T-helper 1 cell treated with Interleukin-12 subunit alpha and Interleukin-12 subunit beta and Interleukin-4 antibody, amounts not matched to agents 30 μg/mL and 1 μg/mL, for 36 hours (primary cell): ENCODE measurements at regions not wholly inside any gene's neighbourhood (a gene's known extent, or its start where the extent isn't known, plus 50 kb on each side); places are given as distances from the start of the nearest gene placed in this dataset.
"Not testable (repeated sequence)": the region's sequence is repeated elsewhere in the genome, so short reads cannot be mapped to it uniquely, and the experiment has no call there.

Experiments
- H3K27ac Mint-ChIP-seq: one replicate; pipeline ENCODE4 v1.8.0; 2021; ENCODE audit warnings: mild to moderate bottlenecking, mixed read lengths
- H3K27me3 Mint-ChIP-seq: one replicate; pipeline ENCODE4 v1.8.0; 2021; ENCODE audit warnings: low read depth, mixed read lengths
- H3K36me3 Mint-ChIP-seq: one replicate; pipeline ENCODE4 v1.8.0; 2021; ENCODE audit warnings: low read depth, mixed read lengths
- H3K4me1 Mint-ChIP-seq: one replicate; pipeline ENCODE4 v1.8.0; 2021; ENCODE audit warnings: low read depth, mixed read lengths
- H3K4me3 Mint-ChIP-seq: one replicate; pipeline ENCODE4 v1.8.0; 2021; ENCODE audit warnings: mild to moderate bottlenecking, moderate library complexity, mixed read lengths
- H3K9me3 Mint-ChIP-seq: one replicate; pipeline ENCODE4 v1.8.0; 2021; ENCODE audit warnings: mixed read lengths

DNA sequence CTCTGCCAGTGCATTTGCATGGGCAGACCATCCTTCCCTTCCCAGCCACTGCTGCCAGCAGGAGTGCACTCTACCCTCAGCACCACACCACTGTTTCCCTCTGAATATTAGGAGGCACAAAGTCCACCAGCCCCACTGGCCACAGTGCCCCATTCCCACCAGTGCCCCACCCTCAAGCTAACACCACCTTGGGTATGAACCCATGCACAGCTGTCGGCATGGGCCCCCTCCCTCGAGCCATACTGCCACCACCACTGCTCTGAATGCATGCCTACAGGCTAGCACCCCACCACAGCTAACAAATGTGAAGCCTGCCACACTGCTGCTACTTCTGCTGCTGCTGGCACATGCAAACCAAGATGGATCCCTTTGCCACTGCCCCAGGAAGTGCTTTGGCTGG lies 810.4 kb downstream of the TRAM1L1 start:
- no peaks in the 10 kb centered on the region for H3K27me3 Mint-ChIP-seq
- no peaks in the 10 kb centered on the region for H3K4me1 Mint-ChIP-seq
- H3K9me3 Mint-ChIP-seq: no peaks in the 10 kb centered on the region
- H3K27ac Mint-ChIP-seq: no peak overlapping the region
- H3K36me3 Mint-ChIP-seq: no peaks in the 10 kb centered on the region
- no peak overlapping the region for H3K4me3 Mint-ChIP-seq

DNA sequence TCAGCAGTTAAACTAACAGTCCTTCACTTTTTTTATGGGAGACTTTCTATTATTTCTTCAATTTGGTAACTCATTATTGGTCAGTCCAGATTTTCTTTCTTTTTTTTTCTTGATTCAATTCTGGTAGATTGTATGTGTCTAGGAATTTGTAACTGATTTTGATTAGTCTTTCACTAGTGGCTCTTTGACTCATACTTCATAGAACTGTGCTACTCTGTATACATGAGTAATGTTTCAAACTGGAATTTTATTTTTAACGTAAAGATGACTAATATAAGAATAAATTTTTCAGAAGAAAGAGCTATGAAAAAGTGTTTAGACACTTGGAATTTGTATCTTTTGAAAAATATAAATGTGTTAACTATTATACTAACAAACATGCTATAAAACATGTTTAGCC lies 813.0 kb downstream of the TRAM1L1 start:
- H3K36me3 Mint-ChIP-seq: no peaks in the 10 kb centered on the region
- H3K4me3 Mint-ChIP-seq: no peak overlapping the region
- no peaks in the 10 kb centered on the region for H3K27me3 Mint-ChIP-seq
- no peaks in the 10 kb centered on the region for H3K4me1 Mint-ChIP-seq
- no peak overlapping the region for H3K27ac Mint-ChIP-seq
- H3K9me3 Mint-ChIP-seq: no peaks in the 10 kb centered on the region

DNA sequence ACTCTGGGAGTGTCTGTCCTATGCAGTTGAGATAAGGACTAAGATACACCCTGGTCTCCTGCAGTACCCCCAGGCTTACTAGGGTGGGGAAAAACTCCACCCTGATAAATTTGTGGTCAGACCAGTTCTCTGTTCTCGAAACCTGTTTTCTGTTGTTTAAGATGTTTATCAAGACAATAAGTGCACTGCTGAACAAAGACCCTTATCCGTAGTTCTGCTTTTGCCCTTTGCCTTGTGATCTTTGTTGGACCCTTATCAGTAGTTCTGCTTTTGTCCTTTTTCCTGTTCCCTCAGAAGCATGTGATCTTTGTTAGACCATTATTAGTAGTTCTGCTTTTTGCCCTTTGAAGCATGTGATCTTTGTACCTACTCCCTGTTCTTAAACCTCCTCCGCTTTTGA lies 824.4 kb downstream of the TRAM1L1 start:
- H3K27ac Mint-ChIP-seq, H3K27me3 Mint-ChIP-seq, H3K4me1 Mint-ChIP-seq, H3K4me3 Mint-ChIP-seq, H3K36me3 Mint-ChIP-seq: not testable (repeated sequence)
- peaks cover 22% of the 10 kb centered on the region for H3K9me3 Mint-ChIP-seq

DNA sequence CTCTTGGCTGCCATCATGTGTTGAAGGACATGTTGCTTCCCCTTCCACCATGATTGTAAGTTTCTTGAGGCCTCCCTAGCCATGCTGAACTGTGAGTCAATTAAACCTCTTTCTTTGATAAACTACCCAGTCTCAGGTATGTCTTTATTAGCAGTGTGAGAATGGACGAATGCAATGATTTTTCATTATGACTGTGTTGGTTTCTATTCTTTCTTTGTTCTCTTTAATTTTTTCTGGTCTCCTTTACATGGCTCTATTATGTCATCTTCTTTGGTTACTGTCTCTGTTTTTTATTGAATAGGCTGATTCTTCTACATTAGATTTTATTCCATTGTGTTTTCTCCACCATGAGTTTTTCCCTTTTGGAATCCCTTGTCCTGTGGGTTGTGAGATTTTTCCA lies 840.6 kb downstream of the TRAM1L1 start:
- Mint-ChIP-seq H3K27ac (no peak overlapping the region), H3K9me3 (no peaks in the 10 kb centered on the region), H3K4me1 (no peaks in the 10 kb centered on the region), H3K36me3 (no peaks in the 10 kb centered on the region), H3K4me3 (no peak overlapping the region), H3K27me3 (no peaks in the 10 kb centered on the region)

DNA sequence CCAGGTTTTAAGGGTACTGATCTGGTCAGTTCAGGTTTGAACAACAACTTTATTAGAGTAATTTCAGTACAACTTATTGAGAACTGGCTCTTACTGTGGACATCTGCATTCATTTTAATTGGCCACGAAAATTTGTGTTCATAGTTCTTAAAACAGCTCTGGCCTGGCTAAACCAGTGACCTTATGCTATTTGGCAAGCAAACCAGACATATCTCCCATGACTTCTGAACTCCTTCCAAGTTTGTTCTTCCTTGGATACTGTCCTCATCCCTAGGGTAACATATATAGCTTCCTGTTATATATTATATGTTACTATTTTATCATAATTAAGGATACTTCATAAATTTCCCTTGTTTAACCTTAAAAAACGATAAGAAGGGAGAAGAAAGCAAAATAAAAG lies 841.9 kb downstream of the TRAM1L1 start:
- no peaks in the 10 kb centered on the region for H3K36me3 Mint-ChIP-seq
- H3K4me3 Mint-ChIP-seq: no peak overlapping the region
- H3K27ac Mint-ChIP-seq: no peak overlapping the region
- no peaks in the 10 kb centered on the region for H3K9me3 Mint-ChIP-seq
- H3K4me1 Mint-ChIP-seq: no peaks in the 10 kb centered on the region
- no peaks in the 10 kb centered on the region for H3K27me3 Mint-ChIP-seq

DNA sequence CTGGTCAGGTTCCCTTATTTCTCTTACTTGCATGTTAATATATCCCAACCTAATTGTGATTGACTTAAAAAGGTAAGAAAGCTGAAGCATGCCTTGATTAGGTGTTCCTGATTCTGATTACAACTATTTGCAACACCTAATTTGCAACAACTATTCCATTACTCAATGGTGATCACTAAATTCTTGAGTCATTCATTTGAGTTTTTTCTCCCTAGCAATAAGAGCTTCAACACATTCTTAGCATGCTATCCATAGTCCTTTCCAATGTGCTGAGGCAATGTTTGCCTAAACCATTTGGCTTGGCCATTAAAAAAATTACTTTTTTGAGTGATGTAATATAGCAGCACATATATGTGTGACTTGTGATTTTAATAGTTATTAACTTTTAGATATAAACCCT lies 851.4 kb downstream of the TRAM1L1 start:
- Mint-ChIP-seq H3K27ac (no peak overlapping the region), H3K9me3 (no peaks in the 10 kb centered on the region), H3K27me3 (no peaks in the 10 kb centered on the region), H3K4me1 (no peaks in the 10 kb centered on the region), H3K36me3 (no peaks in the 10 kb centered on the region), H3K4me3 (no peak overlapping the region)

DNA sequence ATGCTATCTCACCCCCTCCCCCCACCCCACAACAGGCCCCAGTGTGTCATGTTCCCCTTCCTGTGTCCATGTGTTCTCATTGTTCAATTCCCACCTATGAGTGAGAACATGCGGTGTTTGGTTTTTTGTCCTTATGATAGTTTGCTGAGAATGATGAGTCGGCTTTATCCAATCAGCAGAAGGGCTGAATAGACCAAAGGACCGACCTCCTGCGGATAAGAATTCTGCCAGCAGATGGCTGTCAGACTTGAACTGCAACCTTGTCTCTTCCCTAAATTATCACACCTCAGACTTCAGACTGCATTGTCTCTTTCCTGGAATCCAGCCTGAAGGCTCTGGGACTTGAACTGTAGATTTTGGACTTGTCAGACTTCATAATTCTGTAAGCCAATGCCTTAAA lies 853.4 kb downstream of the TRAM1L1 start:
- not testable (repeated sequence) for H3K36me3 Mint-ChIP-seq, H3K27ac Mint-ChIP-seq, H3K4me1 Mint-ChIP-seq, H3K9me3 Mint-ChIP-seq, H3K4me3 Mint-ChIP-seq, H3K27me3 Mint-ChIP-seq

DNA sequence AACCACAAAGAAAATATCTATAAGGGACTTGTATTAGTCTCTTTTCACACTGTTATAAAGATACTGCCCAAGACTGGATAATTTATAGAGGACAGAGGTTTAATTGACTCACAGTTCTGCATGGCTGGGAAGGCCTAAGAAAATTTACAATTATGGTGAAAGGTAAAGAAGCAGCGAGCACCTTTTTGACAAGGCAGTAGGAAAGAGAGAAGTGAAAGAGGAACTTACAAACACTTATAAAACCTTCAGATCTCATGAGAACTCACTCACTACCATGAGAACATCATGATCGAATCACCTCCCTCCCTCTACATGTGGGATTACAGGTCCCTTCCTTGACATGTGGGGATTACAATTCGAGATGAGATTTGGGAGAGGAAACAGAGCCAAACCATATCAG lies 856.0 kb downstream of the TRAM1L1 start:
- Mint-ChIP-seq H3K27ac (no peak overlapping the region), H3K9me3 (no peaks in the 10 kb centered on the region), H3K4me3 (no peak overlapping the region), H3K4me1 (no peaks in the 10 kb centered on the region), H3K36me3 (no peaks in the 10 kb centered on the region), H3K27me3 (no peaks in the 10 kb centered on the region)

DNA sequence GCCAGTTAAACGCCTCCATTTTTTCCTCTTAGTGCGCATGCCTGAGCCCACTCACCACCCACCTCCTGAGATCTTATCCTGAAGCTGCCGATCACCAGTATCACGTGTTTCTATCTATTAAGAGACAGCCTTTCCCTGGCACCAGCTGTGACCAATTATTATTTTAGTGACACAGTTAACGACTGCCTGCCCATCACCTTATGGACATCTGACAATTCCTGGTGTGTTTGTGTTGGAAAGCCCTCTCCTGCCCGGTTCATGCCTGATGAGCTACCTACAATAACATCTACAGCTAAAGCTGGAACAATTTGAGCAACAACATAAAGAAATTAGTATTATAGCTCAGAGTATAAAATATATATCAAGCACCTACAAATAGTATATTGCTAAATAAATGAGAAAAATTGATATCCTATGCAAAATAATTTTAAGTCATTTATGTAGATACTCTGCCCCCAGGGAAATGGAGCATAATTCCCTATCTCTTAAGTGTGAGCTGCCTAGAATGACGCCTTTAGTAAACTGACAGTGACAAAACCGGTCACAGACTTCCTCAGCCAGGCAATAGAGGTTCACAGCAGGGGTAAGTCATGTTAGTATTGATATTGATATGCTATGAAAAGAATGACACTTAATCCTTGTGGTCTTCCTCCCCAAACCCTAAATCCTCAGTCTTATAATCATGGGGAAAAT lies 862.2 kb downstream of the TRAM1L1 start:
- no peaks in the 10 kb centered on the region for H3K27me3 Mint-ChIP-seq
- no peak overlapping the region for H3K4me3 Mint-ChIP-seq
- H3K27ac Mint-ChIP-seq: no peak overlapping the region
- no peaks in the 10 kb centered on the region for H3K36me3 Mint-ChIP-seq
- H3K4me1 Mint-ChIP-seq: no peaks in the 10 kb centered on the region
- no peaks in the 10 kb centered on the region for H3K9me3 Mint-ChIP-seq

DNA sequence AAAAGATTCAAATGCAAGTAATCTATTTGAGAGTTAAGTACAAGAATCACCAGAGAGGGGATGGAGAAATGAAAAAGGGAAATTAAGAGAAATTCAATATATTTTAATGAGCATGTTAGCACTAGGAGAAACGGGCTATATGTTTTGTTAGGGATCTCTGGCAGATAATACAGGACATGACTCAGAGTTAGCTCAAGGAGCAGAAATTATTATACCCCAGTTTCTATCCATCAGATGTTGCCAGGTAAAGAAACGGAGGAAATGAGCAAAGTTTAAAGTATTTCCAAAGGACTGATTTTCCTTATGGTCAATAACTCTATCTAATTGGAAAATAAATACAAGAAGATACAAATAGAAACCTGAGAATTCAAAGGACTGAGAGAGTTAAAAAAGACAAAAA lies 867.6 kb downstream of the TRAM1L1 start:
- Mint-ChIP-seq H3K27me3 (no peaks in the 10 kb centered on the region), H3K36me3 (no peaks in the 10 kb centered on the region), H3K27ac (no peak overlapping the region), H3K4me3 (no peak overlapping the region), H3K9me3 (peaks cover 3% of the 10 kb centered on the region), H3K4me1 (no peaks in the 10 kb centered on the region)

DNA sequence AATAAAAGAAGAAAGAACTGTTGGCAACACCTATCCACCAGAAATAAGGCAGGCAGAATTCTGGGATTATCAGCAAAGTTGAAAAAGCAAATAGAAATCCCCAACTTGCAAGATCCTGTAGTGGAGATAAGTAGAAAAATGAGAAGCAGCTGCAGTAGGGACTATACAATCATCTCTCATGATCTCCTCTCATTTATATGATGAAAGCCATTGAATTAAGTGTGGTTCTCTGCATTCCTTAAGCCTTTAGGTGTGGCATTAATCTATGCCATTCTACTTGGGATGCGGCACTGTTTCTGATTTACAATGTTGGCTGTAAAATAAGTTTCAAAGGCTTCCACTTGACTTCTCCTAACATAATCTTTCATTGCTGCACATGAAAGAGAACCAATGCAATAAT lies 869.8 kb downstream of the TRAM1L1 start:
- Mint-ChIP-seq H3K36me3 (no peaks in the 10 kb centered on the region), H3K27ac (no peak overlapping the region), H3K9me3 (peaks cover 3% of the 10 kb centered on the region), H3K27me3 (no peaks in the 10 kb centered on the region), H3K4me1 (no peaks in the 10 kb centered on the region), H3K4me3 (no peak overlapping the region)

DNA sequence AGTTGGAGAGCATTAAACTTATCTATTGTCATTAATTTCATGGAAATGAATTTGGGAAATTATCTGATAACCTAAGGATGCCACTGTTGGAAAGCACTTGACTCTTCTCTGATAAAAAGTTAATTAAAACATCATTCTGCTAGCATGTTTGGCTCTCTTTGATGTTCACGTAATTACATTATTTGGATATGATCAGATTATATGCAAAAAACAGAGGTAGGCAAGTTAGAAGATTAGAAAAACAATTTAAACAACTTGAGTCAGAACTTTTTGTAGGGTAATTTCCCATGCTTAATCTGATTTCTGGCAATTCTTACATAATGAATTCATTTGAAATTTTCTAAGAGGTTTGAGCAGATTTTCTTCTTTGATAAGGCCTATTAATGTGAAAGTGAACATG lies 882.9 kb downstream of the TRAM1L1 start:
- Mint-ChIP-seq H3K4me3 (no peak overlapping the region), H3K27ac (no peak overlapping the region), H3K4me1 (no peaks in the 10 kb centered on the region), H3K9me3 (no peaks in the 10 kb centered on the region), H3K36me3 (no peaks in the 10 kb centered on the region), H3K27me3 (no peaks in the 10 kb centered on the region)

DNA sequence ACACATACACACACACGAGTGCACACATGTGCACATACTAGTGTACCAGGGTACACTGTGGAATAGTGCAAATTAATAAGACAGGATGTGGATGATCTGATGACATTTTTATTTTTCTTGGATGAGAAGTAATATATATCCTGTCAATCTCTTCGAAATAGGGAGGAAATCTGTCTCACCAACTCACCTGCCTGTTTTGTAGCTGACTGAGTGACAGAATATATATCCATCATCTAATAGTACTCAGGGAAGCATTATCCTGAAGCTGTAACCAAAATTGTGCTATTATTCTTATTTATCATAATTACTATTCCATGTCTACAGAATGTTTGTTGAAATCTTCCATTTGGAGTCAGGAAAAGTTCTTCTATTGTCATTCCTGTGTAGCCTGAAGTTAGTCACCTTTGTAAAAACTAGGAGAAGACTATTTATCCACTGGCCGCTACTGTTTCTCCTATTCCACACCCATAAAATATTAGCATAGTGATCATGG lies 888.0 kb downstream of the TRAM1L1 start:
- Mint-ChIP-seq H3K36me3 (no peaks in the 10 kb centered on the region), H3K9me3 (no peaks in the 10 kb centered on the region), H3K4me3 (no peak overlapping the region), H3K27me3 (no peaks in the 10 kb centered on the region), H3K4me1 (no peaks in the 10 kb centered on the region), H3K27ac (no peak overlapping the region)

DNA sequence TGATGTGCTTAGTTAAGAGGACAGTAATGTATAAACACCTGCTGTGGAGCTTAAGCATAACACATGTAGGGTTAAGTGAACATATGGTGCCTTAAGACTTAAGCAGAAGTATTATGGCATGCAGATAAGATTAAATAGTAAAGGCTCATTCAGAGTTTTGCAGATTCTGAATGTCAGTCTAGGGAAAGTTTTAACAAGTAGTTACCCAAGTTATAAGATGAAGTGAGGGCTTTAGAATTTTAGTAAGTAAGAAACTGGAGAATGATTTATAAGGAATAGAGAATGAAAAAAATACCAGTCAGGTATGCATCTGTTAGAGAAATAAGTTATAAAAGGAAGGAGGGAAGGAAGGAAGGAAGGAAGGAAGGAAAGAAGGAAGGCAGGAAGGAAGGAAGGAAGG lies 902.1 kb downstream of the TRAM1L1 start:
- Mint-ChIP-seq H3K9me3 (no peaks in the 10 kb centered on the region), H3K36me3 (no peaks in the 10 kb centered on the region), H3K27ac (no peak overlapping the region), H3K4me3 (no peak overlapping the region), H3K27me3 (no peaks in the 10 kb centered on the region), H3K4me1 (no peaks in the 10 kb centered on the region)

DNA sequence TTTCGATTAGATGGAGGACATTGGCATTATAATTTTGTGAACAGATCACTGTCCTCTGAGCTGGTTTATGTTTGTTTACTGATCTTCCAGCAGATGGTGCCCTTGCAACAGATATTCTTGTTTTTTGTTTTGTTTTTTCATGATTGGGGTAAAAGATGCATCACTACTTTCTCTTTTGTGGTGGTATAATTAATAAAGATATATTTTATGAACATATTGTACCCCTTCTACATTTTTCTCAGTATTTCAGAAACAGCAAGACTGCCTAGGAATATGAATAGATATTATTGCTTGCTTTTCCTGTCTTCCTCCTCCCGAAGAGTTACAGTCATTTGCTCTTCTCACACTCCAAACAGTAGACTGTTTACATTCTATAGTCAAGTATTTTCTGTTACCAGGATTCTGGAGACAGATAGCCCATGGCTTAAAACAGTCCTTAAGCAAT lies 905.2 kb downstream of the TRAM1L1 start:
- Mint-ChIP-seq H3K27me3 (no peaks in the 10 kb centered on the region), H3K4me3 (no peak overlapping the region), H3K36me3 (no peaks in the 10 kb centered on the region), H3K9me3 (no peaks in the 10 kb centered on the region), H3K27ac (no peak overlapping the region), H3K4me1 (no peaks in the 10 kb centered on the region)

DNA sequence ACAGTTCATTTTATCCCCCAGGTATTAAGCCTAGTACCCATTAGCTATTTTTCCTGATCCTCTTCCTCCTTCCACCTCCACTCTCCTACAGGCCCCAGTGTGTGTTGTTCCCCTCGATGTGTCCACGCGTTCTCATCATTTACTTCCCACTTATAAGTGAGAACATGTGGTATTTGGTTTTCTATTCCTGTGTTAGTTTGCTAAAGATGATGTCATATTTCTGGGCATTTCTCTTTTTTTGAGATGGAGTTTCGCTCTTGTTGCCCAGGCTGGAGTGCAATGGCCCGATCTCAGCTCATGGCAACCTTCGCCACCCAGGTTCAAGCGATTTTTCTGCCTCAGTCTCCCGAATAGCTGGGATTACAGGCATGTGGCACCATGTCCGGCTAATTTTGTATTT lies 934.0 kb downstream of the TRAM1L1 start:
- not testable (repeated sequence) for H3K9me3 Mint-ChIP-seq, H3K27ac Mint-ChIP-seq, H3K4me3 Mint-ChIP-seq, H3K27me3 Mint-ChIP-seq, H3K4me1 Mint-ChIP-seq, H3K36me3 Mint-ChIP-seq
